ENCODE measurements at regions not wholly inside any gene's neighbourhood (a gene's known extent, or its start where the extent isn't known, plus 50 kb on each side); places are given as distances from the start of the nearest gene placed in this dataset.

GRCh38 chr6:77368660-77369313, 94.5 kb downstream of the HTR1B start:
- no peak for DNase-seq (ENCODE audit: low read depth)
- H3K4me3 ChIP-seq (ENCODE audit: low read length), result peak overlapping the region; percentile 51
- TF ChIP-seq CTCF (conservative IDR thresholded peaks at IDR 0.05; ENCODE audit: low read depth, low read length), result no peak

- no peak for DNase-seq (ENCODE audit: low read depth)
- TF ChIP-seq CTCF (conservative IDR thresholded peaks at IDR 0.05; ENCODE audit: low read depth, low read length), result no peak
- no peak overlapping the region for H3K4me3 ChIP-seq (ENCODE audit: low read length)
Measured at GRCh38 chr6:77366798-77367197, 96.5 kb downstream of the HTR1B start.

- DNase-seq (ENCODE audit: low read depth), result no peak
- TF ChIP-seq CTCF (conservative IDR thresholded peaks at IDR 0.05; ENCODE audit: low read depth, low read length), result no peak
- H3K4me3 ChIP-seq (ENCODE audit: low read length), result no peak overlapping the region
Measured at GRCh38 chr6:77363702-77364101, 99.6 kb downstream of the HTR1B start.

GRCh38 chr6:77362055-77362454, 101.2 kb downstream of the HTR1B start:
- no peak overlapping the region for H3K4me3 ChIP-seq (ENCODE audit: low read length)
- no peak for TF ChIP-seq CTCF (conservative IDR thresholded peaks at IDR 0.05; ENCODE audit: low read depth, low read length)
- no peak for DNase-seq (ENCODE audit: low read depth)

- no peak for DNase-seq (ENCODE audit: low read depth)
- no peak overlapping the region for H3K4me3 ChIP-seq (ENCODE audit: low read length)
- TF ChIP-seq CTCF (conservative IDR thresholded peaks at IDR 0.05; ENCODE audit: low read depth, low read length), result no peak
Measured at GRCh38 chr6:77361018-77361417, 102.3 kb downstream of the HTR1B start.

GRCh38 chr6:77356821-77357220, 106.5 kb downstream of the HTR1B start:
- no peak for TF ChIP-seq CTCF (conservative IDR thresholded peaks at IDR 0.05; ENCODE audit: low read depth, low read length)
- no peak overlapping the region for H3K4me3 ChIP-seq (ENCODE audit: low read length)
- no peak for DNase-seq (ENCODE audit: low read depth)

GRCh38 chr6:77354581-77354980, 108.7 kb downstream of the HTR1B start:
- no peak for DNase-seq (ENCODE audit: low read depth)
- no peak overlapping the region for H3K4me3 ChIP-seq (ENCODE audit: low read length)
- TF ChIP-seq CTCF (conservative IDR thresholded peaks at IDR 0.05; ENCODE audit: low read depth, low read length), result no peak

Data from retinal pigment epithelial cell (primary cell).